GM19240 (cell line): ENCODE measurements at regions not wholly inside any gene's neighbourhood (a gene's known extent, or its start where the extent isn't known, plus 50 kb on each side); places are given as distances from the start of the nearest gene placed in this dataset.

Experiments used
- DNase-seq: peaks from one replicate; pipeline ENCODE4 v3.0.0; 2011; ENCODE audit warnings: low spot score; ENCODE audit not compliant: insufficient read length

DNA sequence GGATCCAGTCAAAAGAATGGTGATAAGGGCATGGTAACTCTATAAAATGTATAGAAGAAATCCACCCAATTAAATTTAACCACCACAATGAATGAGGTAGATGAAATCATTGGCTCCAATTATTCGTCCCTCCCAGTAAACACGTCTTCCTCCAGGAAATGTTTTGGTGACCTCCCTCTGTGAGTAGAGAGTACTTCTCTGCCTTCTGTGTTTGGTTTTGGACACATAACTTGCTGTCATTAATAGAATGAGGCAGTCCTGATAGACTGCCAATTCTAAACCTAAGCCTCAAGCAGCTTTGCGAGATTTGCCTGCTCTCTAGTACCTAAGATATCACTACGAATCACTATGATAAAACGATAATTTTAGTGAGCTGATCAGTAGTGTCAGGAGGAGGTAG, 632.8 kb downstream of the HDGFL1 start:
- DNase-seq, result no peak

DNA sequence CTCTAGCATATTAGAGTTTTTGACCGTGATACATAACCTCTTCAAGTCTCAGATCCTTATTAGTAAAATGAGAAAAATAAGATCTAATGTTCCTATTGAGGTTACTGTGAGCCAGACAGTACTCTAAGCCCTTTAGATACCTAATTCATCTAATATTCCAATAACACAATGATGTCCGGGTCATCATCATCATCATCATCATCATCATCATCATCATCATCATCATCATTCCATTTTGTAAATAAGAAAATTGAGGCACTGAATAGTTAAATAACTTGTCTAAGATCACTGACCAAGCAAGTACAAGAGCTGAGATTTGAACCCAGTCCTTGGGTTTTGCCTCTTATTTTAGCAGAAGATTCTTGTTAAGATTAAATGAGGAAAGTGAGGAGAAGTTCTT, 643.0 kb downstream of the HDGFL1 start:
- no peak for DNase-seq

DNA sequence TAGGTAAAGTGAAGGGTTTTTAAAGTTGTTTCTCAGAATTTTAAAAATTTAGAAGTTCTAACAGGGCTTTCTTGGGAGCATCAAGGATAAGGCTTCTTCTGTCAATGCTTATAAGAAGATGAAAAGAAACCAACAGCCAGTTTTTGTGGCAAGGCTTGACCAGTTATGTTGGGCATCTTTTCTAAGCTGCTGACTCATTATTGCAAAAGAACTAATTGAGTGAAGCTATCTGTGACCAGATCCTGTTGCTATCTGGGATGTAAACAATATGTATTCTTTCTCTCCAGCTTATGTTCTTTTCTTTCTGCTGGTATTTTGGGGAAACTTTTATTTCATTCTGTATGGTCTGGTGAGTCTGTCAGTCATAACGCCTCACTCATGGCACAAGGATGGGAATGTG, 643.8 kb downstream of the HDGFL1 start:
- no peak for DNase-seq

DNA sequence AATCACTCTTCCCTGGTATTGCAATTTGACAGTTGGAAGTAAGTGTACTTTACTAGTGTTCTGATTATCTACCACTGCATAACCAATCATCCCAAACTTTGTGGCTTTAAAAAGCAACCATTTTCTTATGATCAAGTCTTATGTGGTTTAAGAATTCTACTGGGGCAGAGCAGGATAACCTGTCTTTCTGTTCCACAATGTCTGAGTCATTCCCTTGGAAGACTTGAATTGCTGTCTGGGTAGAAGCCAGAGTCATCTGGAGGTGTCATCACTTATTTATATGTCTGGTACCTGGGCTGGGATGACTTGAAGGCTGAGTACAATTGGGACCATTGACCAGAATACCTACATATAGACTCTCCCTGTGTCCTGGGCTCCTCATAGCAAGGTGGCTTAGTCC, 644.3 kb downstream of the HDGFL1 start:
- no peak for DNase-seq

DNA sequence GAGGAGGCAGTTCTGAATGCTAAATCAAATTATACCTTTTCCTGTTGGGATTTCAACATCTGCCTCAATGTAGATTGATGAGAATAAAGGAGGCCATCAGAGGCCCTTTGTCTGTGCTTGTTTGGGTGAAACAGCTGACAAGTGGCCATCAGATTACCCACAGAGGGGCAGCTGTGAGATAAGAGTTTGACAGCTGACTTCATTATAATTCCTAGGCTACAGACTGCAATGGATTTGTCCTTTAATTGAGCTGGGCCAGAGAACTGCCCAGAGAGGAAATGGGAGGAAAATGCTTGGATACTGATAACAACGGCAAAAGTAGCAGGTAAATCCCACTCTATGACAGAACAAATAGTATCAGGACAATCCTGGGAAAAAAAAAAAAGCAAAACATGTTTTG, 649.4 kb downstream of the HDGFL1 start:
- no peak for DNase-seq

DNA sequence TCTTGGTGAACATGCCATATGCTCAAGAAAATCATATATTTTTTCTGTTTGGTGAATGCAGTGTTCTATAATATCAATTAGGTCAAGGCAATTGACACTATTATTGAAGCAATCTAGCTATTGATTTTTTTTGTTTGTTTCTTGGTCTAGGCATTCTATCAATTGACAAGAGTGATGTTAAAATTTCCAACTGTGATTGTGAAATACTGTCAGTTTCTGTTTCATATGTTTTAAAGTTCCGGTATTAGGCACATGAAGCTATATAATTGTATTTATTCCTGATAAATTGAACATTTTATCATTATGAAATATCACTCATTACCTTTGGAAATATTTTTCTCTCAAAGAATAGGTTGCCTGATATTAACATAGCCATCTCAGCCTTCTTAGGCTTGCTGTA, 653.4 kb downstream of the HDGFL1 start:
- no peak for DNase-seq

DNA sequence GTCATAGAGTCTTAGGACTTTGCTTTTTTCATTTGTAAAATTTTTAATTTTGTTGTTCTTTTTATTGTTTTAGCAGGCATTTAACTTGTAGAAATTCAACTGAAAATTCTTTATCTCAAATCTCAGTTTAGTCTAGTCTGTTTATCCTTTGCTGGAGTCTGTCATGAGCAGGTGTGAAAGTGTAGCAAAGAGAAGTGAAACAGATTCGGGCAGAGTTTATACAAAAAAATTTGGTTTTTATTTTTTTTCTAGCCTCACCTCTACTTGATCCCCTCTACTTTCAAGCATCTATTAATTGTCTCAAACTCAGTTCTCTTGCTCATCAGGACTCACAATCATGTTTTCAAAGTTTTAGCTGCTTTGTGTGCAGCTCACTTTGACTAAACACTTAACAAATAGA, 655.2 kb downstream of the HDGFL1 start:
- no peak for DNase-seq

DNA sequence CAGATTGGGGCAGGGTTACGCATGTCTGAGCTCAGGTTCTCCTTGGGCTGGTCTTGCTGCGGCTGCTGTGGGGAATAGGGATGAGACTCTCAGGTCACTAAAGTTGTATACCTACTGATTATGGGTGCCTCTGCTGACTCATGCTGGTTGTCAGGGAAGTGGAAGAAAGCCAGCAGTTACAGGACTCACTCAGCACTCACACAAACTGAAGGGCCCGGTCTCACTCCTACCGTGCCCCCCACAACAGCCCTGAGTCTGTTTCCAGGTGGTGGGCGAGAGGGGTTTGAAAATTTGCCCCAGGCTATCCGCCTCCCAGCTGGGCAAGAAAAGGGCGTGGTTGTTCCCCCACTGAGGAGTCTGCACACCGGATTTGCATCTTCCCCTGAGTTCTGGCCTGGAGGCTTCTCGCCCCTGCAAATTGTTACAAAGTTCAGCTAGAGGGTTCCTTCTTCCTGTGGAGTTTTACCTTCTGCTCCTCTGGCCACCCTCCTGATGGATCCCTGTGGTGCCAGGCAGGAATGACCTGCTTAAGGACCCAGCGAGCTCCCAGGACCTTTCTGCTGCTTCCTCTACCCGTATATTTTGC, 659.2 kb downstream of the HDGFL1 start:
- no peak for DNase-seq

DNA sequence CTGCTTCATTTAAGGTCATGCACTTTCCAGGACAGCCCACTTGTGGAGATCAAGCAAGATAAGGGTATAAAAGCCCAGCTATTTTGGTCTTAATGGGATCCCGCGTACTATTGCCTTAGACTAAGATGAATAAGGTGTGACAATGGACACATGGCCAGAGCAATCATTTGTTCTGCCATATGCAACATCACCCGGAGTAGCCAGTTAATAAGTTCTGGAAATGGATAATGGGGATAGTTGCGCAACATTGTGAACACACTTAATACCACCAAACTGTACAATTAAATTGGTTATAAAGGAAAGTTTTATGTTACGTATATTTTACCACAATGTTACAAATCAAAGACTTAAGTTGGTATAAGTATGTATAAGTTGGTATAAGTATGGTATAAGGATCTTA, 674.5 kb downstream of the HDGFL1 start:
- DNase-seq, result no peak

DNA sequence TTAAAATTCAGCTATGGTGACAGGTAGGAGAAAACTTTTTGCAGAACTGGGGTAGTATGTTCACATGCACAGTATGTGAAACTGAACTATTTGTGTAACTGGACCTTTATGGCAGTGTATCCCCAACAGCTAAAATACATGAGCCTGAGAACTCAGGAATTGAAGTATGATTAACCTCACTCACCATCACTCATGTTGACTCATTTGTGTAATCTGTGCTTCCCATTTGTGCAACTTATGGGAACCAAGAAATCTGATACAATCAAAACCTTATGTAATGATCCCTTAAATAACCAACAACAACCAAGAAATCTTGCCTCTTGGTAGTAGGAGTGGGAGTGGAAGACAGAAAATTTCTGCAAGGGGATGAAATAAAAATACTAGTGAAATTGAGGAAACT, 674.9 kb downstream of the HDGFL1 start:
- DNase-seq, result no peak

DNA sequence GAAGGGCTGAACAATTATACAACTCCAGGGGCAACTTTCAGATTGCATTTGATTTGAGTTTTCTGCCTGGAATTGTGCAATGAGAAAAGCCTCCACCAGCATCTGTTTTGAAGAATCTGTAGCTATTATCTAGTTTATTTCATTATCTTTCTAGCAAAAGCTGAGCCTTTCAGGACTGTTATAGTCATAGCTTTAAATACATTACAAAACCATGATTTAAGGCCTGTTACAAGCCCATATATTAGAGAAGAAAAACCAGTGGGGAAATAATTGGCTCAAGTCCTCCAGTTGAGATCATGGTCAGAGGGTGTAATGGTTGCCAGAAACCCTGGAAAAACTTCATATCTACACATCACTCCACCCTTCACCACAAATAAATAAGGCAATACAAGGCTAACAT, 676.2 kb downstream of the HDGFL1 start:
- no peak for DNase-seq

DNA sequence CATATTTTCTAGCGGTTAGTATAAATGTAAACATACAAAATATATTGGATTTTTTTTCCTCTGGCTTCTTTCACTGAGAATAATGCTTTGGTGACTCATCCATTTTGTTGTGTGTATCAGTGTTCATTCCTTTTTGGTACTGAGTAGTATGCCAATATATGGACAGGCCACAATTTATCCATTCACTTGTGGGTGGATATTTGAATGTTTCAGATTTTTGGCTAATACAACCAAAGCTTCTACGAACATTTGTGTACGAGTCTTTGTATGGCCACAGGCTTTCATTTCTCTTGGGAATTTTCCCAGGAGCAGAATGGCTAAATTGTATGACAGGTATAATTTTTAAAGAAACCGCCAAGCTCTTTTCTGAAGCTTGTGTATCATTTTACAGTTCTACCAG, 677.5 kb downstream of the HDGFL1 start:
- no peak for DNase-seq

DNA sequence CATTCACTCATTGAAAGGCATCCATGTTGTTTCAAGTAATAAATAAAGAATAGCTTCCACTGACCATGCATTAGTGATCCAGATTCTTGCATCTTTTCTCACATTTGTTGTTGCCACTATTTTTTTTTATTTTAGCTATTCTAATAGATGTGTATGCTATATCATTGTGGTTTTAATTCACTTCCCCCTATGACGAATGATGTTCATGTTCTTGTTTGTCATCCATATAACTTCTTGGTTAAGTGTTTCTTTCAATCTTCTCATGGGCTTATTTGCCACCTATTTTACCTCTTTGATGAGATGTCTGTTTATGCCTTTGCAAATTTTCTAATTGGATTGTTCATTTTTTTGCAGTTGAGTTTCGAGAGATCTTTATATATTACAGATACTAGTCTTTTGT, 681.2 kb downstream of the HDGFL1 start:
- no peak for DNase-seq

DNA sequence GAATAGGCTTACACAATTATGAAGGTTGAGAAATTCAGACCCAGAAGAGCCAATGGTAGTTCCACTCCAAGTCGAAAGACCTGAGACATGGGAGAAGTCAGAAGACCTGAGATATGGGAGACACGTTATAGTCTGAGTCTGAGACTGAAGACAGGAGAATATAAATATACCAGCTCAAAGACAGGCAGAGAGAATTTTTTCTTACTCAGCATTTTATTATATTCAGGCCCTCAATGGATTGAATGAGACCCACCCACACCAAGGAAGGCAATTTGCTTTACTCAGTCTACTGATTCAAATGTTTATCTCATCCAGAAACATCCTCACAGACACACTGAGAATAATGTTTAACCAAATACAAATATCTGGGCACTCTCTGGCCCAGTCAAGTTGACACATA, 693.5 kb downstream of the HDGFL1 start:
- no peak for DNase-seq

DNA sequence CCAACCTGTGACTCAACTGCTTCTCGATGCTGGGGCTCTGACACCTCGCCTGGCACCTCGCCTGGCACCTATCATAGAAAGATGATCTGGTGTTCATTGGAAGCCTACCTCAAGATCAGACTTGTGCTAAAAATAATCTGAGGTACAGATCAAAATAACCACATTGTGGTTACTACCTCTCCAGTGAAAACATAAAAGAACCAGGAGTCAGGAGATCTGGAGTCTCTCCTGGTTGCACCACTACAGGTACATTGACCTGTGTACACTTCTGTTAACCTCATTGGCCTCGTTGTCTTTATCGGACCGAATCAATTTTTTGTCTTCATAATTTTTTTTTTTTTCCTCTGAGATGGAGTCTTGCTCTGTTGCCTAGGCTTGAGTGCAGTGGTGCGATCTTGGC, 695.9 kb downstream of the HDGFL1 start:
- no peak for DNase-seq

DNA sequence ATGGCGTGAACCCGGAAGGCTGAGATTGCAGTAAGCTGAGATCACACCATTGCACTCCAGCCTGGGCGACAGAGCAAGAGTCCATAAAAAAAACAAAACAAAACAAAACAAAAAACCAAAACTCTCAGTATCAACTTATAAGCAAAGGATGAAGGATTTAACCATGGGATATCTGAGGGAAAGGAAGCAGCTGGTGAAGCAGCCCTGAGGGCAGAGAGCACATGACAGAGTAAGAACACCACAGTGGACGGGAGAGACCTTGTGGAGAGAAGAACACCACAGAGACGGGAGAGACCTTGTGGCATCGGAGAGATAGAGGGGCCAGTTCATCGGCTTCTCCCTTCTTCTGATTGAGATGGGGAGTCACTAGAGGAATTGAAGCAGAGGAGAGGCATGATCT, 697.2 kb downstream of the HDGFL1 start:
- DNase-seq, result no peak

DNA sequence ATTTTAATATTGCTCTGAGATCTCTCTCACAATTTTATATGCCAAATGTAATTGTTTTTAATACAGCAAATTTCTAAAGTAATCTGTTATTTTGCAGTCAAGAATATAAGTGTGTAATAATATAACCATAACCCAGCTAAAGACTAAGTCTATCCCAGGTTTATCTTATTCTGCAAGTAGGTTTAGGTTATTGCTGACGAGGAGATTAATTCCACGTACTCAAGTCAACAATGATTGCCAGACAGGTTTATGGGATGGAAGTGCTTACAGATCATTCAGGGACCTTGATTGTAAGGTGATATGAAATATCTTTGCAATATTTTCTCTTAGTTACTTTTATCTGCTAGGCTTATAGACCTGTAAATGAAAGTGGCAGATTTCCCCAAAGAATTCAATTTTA, 698.3 kb downstream of the HDGFL1 start:
- DNase-seq, result no peak

DNA sequence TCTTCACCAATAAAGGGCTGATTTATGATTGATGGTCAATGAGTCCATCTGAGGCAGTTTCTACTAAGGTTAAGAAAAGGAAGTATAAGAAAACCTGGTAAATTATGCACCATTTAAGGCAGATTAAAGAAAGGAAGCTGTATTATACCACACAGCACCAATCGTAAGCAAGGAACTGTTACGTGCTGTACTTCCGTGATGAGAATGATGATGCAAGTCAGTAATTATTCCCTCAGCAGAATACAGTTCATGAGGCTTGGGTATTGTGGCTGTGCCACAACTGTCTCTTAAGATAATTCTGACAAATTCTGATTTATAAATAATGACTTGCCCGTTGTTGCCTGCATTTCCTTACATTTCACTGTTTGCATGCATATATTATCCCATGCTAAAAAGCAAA, 699.0 kb downstream of the HDGFL1 start:
- DNase-seq, result no peak

DNA sequence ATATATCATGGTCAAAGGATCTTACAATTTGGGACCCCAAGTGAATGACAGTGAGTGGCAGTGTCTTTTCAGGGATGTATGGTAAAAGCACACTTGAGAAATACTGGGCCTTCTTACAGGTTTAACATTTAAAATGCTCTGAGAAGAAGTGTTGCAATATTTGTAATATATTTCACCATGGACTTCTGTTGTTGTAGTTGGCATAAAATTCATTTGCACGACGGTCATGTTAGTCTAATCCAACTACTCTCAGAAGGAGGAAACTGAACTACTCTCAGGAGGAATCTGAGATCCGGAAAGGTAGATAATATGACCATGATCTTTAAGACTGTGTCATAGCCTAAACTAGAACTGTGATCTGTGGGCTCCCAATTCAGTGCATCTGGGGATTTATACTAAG, 700.1 kb downstream of the HDGFL1 start:
- DNase-seq, result no peak

DNA sequence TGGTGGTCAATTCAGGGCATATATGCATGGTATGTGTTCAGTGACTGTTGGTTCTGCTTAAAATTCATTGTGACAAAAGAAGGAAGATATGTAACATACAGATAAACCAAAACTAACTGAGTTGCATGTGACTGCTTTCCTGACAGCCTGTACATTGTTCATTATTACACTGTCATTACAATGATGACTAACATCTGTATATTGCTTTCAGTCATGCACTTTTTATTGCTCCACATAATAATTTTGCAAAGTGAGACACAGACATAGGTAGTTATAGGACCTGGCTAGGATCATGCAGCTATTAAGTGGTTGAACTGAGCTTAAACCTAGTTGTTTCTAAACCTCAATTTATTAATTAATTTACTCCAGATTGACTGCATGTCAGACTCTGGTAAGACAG, 703.2 kb downstream of the HDGFL1 start:
- no peak for DNase-seq

DNA sequence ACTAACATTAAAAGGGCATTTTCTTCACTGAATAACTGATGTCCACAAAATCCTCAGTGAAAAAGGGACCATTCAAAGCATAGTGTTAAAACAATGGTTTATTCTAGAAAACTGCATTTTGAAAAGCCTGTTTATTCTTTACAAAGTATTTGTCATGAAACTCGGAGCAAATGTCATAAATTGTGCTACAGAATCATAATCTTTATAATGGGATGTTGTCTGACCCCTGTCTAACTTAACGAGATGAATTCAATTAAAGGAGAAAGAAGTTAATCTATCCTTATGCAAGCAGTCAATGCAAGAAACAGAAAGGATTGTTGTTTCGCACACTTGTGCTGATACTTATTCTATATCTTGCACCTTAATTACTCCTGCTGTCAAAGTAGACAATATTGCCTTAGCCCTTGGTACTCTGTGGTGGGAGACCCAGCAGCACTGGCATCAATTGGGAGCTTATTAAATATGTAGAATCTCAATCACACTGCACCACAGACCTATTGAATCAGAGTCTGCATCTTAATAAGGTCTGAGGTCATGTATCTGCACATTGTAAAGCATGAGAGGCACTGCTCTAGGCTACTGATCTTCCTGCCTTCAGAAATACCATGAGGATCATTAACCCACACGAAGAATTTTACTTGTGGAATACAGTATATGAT, 708.3 kb downstream of the HDGFL1 start:
- no peak for DNase-seq

DNA sequence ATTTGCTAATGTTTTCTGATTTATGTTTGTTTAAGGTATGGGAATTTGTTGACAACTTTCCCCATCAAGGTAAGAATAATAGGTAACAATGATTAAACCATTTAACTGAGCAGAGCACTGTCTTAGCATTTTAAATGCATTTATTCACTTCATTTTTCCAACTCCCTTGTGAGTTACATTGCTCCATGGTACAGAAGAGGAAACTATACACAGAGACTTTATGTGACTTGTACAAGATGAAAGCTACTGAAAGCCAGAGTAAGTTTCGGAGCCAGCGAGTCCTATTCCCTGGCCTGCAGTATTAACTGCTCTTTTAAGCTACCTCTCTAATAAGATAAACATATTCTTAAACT, 708.8 kb downstream of the HDGFL1 start:
- no peak for DNase-seq

DNA sequence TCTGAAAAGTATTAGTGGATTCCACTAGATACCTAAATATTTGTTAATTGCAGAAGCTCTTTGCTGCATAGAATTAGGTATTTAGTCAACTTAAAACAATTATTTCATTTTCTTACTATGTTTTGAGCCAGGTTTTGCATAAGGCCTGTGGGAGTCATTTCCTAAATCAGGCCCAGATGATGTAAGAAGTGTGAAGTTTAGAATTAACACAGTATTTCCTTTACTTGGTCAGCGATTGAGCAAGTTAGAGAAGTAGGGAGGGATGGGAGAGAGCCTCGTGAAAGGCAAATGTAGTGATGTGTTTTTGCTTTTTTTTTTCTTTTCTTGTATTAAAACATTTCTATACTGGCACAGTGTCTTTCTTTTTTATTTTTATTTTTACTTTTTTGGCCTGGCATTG, 711.1 kb downstream of the HDGFL1 start:
- DNase-seq, result no peak
